ENCODE measurements at regions not wholly inside any gene's neighbourhood (a gene's known extent, or its start where the extent isn't known, plus 50 kb on each side); places are given as distances from the start of the nearest gene placed in this dataset.

DNA sequence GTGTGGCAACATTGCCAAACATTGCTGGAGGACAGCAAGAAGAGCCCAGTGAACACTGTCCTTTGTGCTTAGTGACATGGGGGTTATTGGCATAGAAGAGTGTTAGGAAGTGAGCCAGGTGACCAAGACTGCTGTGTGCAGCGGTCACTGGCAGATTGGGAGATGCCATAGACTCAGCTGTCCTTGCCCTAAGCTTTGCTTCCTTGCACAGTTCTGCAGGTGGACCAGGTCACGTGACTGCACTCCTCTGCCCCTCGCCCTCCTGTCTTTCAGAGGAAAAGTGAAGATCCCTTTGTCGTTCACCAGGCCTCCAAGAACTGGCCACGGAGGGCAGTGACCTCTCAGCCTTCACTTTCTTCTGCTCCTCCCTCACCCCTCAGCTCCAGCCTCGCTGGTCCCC lies 215.6 kb upstream of the SMIM21 start:
- Histone ChIP-seq H3K9me3 (ENCODE audit: insufficient read depth, low read depth, low read length) (no peaks in the 10 kb centered on the region), H3K27me3 (ENCODE audit: insufficient read depth, low read length) (no peaks in the 10 kb centered on the region), H3K4me1 (ENCODE audit: insufficient read depth, low read length) (peaks cover 14% of the 10 kb centered on the region), H3K4me3 (ENCODE audit: low read length) (no peak overlapping the region), H3K27ac (ENCODE audit: low read depth, low read length) (no peak overlapping the region), H3K36me3 (ENCODE audit: insufficient read depth, low read length) (no peaks in the 10 kb centered on the region), H3K9ac (ENCODE audit: low read depth, low read length) (no peak overlapping the region)
- WGBS: 94% methylated on average over 6 of the region's 6 CpGs

DNA sequence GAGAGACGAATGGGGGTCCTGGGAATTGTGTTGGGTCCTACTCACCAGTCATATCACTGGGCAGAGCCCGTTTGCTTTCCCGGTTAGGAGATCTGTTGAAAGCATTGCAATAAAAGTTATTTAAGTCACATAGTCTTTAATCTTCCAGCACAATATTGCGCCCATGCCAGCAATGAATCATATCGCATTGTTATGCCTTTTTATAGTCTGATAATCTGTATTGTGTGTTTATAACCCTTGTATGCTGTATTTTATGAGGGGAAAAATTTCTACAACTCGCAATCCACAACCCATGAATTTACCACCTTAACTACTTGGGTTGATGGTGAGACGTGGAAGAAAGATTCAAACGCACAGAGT lies 211.9 kb upstream of the SMIM21 start:
- WGBS: 91% methylated on average over 4 of the region's 8 CpGs
- H3K9ac ChIP-seq (ENCODE audit: low read depth, low read length): no peak overlapping the region

DNA sequence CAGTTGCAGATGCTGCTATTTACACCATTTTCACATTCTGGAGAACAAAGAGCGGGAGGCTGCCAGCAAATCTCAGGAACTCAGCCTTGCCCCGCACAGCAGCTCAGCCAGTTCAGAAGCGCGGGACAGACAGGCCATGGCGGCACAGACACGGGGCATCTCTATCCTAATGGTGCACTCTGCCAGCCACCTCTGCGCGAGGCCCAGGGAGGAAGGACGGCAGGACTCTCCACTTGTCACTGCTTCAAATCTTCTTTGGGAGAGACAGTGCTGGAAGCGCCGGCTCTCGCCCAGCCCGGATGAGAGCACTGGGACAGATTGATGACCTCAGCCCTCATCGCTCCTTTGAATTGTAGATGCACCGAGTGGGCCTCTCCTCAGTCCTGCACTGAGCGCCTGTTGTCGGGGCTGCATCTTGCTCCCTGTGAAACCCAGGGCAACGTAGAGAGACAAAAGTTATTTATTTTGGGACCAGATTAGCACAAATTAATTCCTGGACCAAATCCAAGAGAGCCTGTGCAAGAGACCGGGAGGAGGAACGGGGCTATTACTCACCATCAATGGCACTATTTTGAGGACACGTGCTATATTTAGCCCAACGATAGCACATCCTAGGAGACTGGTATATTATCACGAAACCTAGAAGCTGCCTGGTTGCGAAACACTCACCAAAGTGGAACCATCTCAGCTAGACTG lies 211.4 kb upstream of the SMIM21 start:
- Histone ChIP-seq H3K36me3 (ENCODE audit: insufficient read depth, low read length) (no peaks in the 10 kb centered on the region), H3K27ac (ENCODE audit: low read depth, low read length) (peak overlapping the region; percentile 68; the same call in 1 of the 2 replicates)

More for the DNA sequence above, 211.9 kb upstream of the SMIM21 start:
- no peaks in the 10 kb centered on the region for H3K36me3 ChIP-seq (ENCODE audit: insufficient read depth, low read length)
- H3K4me1 ChIP-seq (ENCODE audit: insufficient read depth, low read length): peaks cover 17% of the 10 kb centered on the region
- no peaks in the 10 kb centered on the region for H3K9me3 ChIP-seq (ENCODE audit: insufficient read depth, low read depth, low read length)
- H3K27me3 ChIP-seq (ENCODE audit: insufficient read depth, low read length): no peaks in the 10 kb centered on the region
- no peak overlapping the region for H3K27ac ChIP-seq (ENCODE audit: low read depth, low read length)
- H3K4me3 ChIP-seq (ENCODE audit: low read length): no peak overlapping the region

DNA sequence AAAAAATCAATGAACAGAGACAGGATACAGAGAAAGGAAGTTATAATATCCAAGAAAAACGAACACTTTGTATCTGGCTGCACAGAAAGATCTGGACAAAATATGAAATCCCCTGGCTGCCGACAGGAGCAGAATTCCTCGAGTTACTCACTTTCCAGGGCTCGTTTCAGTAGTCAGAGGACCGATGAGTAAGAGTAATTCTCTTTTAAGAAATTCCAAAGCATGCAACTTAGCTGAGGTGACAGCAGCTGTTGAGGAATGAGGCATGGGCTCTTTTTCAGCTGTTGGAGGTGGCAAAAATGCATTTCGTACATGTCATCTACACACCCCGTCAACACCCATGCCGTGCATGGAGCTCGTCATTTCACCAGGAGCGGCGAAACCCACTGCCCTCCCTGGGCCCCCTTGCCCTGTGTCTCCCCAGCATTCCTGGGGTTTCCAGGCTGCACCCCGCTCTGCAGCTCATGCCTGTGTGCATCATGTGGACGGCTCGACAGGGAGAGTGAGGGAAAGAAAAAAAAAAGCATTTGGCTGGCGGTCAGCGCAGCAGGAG lies 210.8 kb upstream of the SMIM21 start:
- Histone ChIP-seq H3K27ac (ENCODE audit: low read depth, low read length) (no peak overlapping the region), H3K4me3 (ENCODE audit: low read length) (peak overlapping the region; percentile 42), H3K4me1 (ENCODE audit: insufficient read depth, low read length) (peaks cover 17% of the 10 kb centered on the region), H3K27me3 (ENCODE audit: insufficient read depth, low read length) (no peaks in the 10 kb centered on the region), H3K9ac (ENCODE audit: low read depth, low read length) (peak overlapping the region; percentile 65), H3K36me3 (ENCODE audit: insufficient read depth, low read length) (no peaks in the 10 kb centered on the region), H3K9me3 (ENCODE audit: insufficient read depth, low read depth, low read length) (no peaks in the 10 kb centered on the region)
- WGBS: 37% methylated on average over 16 of the region's 16 CpGs

More for the DNA sequence above, 211.4 kb upstream of the SMIM21 start:
- 23% methylated on average over 24 of the region's 24 CpGs for WGBS
- Histone ChIP-seq H3K9me3 (ENCODE audit: insufficient read depth, low read depth, low read length) (no peaks in the 10 kb centered on the region), H3K9ac (ENCODE audit: low read depth, low read length) (peak overlapping the region; percentile 65), H3K4me3 (ENCODE audit: low read length) (peak overlapping the region; percentile 42), H3K4me1 (ENCODE audit: insufficient read depth, low read length) (peaks cover 17% of the 10 kb centered on the region), H3K27me3 (ENCODE audit: insufficient read depth, low read length) (no peaks in the 10 kb centered on the region)

DNA sequence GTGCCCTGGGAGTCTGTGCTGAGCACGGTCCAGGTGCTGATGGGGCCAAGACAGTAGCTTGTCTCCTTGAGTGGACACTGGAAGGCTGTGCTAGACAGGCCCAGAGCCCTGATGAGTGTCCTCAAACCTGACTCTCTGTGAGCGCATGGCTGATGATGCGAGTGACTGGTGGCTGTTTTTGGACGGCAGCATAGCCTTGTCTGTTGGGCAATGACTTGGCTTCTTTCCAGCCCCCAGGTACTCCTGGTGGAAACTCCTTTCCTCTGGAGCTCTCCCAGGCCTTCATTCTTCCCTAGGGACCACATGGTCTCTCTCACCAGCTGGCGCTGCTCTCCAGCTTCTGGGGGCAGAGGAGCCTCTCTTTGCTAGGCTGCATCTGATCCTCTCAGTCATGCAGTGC lies 207.6 kb upstream of the SMIM21 start:
- Histone ChIP-seq H3K9ac (ENCODE audit: low read depth, low read length) (no peak overlapping the region), H3K4me3 (ENCODE audit: low read length) (no peak overlapping the region), H3K36me3 (ENCODE audit: insufficient read depth, low read length) (no peaks in the 10 kb centered on the region), H3K27ac (ENCODE audit: low read depth, low read length) (no peak overlapping the region), H3K9me3 (ENCODE audit: insufficient read depth, low read depth, low read length) (no peaks in the 10 kb centered on the region), H3K4me1 (ENCODE audit: insufficient read depth, low read length) (peaks cover 17% of the 10 kb centered on the region), H3K27me3 (ENCODE audit: insufficient read depth, low read length) (no peaks in the 10 kb centered on the region)
- WGBS: 97% methylated on average over 5 of the region's 5 CpGs

DNA sequence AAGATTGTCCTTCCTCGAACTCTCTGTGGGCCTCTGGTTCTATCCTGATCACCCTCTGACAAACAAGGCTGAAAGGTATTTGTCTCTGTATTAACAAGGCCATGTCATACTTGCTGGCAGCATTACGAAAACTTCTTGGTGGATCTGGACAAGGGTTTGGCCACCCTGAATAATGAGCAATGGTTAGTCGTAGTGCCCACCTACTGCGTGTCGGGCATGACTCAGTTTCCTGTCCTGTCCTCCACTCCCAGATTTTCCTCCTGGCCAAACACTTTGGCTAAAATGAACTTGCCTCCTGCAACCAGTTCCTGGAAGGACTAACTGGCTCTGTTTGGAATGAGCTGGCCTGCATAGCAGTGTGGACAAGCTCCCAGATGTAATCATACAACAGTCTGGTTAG lies 198.5 kb upstream of the SMIM21 start:
- no peak overlapping the region for H3K9ac ChIP-seq (ENCODE audit: low read depth, low read length)
- WGBS: 97% methylated on average over 5 of the region's 5 CpGs
- no peaks in the 10 kb centered on the region for H3K27me3 ChIP-seq (ENCODE audit: insufficient read depth, low read length)
- 0 out of 2 replicates have a peak, but pooled peaks cover 3% of the 10 kb centered on the region for H3K9me3 ChIP-seq (ENCODE audit: insufficient read depth, low read depth, low read length)
- no peaks in the 10 kb centered on the region for H3K4me1 ChIP-seq (ENCODE audit: insufficient read depth, low read length)
- H3K4me3 ChIP-seq (ENCODE audit: low read length): no peak overlapping the region
- no peaks in the 10 kb centered on the region for H3K36me3 ChIP-seq (ENCODE audit: insufficient read depth, low read length)
- no peak overlapping the region for H3K27ac ChIP-seq (ENCODE audit: low read depth, low read length)

DNA sequence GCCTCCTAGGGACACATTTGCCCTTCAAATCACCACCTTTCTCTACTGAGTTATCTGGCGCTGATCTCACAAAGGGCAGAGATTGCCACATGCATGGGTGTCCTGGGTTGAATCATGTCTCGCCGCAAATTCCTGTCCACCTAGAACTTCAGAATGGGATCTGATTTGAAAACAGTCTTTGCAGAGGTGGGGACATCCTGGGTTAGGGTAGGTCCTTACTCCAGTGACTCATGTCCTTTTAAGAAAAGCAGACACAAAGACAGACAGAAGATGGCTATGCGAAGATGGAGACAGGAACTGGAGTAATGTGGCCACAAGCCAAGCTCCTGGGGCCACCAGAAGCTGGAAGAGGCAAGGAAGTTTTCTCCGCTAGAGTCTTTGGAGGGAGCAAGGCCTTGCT lies 197.4 kb upstream of the SMIM21 start:
- Histone ChIP-seq H3K36me3 (ENCODE audit: insufficient read depth, low read length) (no peaks in the 10 kb centered on the region), H3K9ac (ENCODE audit: low read depth, low read length) (no peak overlapping the region), H3K27me3 (ENCODE audit: insufficient read depth, low read length) (no peaks in the 10 kb centered on the region), H3K4me3 (ENCODE audit: low read length) (no peak overlapping the region), H3K9me3 (ENCODE audit: insufficient read depth, low read depth, low read length) (0 out of 2 replicates have a peak, but pooled peaks cover 3% of the 10 kb centered on the region), H3K27ac (ENCODE audit: low read depth, low read length) (no peak overlapping the region), H3K4me1 (ENCODE audit: insufficient read depth, low read length) (no peaks in the 10 kb centered on the region)
- WGBS: 98% methylated on average over 5 of the region's 5 CpGs

DNA sequence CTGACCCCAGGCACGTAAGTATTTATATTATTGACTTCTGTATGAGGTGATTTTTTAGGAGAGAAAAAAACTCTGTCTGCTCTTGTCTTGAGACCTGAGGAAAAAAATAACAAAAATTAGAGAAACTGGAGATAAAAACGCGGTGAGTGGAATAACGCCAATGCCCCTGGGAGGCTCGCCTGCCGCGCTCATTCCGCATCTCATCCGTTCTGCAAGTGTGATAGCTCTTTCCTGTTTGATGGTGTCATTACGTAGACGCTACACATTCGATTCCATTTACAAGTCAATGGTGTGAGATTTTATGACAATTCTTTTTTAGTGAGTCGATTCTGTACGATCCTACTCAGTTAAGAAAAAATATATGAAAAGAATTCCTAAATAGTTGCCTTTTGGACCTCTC lies 194.3 kb upstream of the SMIM21 start:
- no peaks in the 10 kb centered on the region; the same call in 1 of the 2 replicates for H3K4me1 ChIP-seq (ENCODE audit: insufficient read depth, low read length)
- WGBS: 98% methylated on average over 12 of the region's 14 CpGs
- no peaks in the 10 kb centered on the region for H3K9me3 ChIP-seq (ENCODE audit: insufficient read depth, low read depth, low read length)
- no peak overlapping the region for H3K9ac ChIP-seq (ENCODE audit: low read depth, low read length)
- no peak overlapping the region for H3K27ac ChIP-seq (ENCODE audit: low read depth, low read length)
- no peaks in the 10 kb centered on the region for H3K36me3 ChIP-seq (ENCODE audit: insufficient read depth, low read length)
- H3K27me3 ChIP-seq (ENCODE audit: insufficient read depth, low read length): no peaks in the 10 kb centered on the region
- no peak overlapping the region for H3K4me3 ChIP-seq (ENCODE audit: low read length)

DNA sequence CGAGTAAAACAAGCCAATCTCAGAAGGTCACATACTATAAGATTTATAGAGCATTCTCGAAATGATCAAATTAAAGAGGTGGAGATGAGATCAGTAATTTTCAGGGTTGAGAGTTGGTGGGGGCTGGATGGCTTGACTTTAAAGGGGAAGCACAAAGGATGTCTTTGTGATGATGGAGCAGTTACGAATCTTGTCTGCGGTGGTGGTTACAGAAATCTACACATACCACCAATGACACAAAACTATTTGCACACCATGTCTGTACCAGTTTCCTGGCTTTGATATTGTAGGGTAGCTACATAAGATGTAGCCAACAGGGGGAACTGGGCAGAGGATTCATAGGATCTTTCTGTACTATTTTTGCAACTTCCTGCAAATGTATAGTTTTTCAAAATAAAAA lies 190.6 kb upstream of the SMIM21 start:
- Histone ChIP-seq H3K4me3 (ENCODE audit: low read length) (no peak overlapping the region), H3K27ac (ENCODE audit: low read depth, low read length) (no peak overlapping the region), H3K36me3 (ENCODE audit: insufficient read depth, low read length) (no peaks in the 10 kb centered on the region), H3K4me1 (ENCODE audit: insufficient read depth, low read length) (no peaks in the 10 kb centered on the region; the same call in 1 of the 2 replicates), H3K9me3 (ENCODE audit: insufficient read depth, low read depth, low read length) (no peaks in the 10 kb centered on the region), H3K27me3 (ENCODE audit: insufficient read depth, low read length) (no peaks in the 10 kb centered on the region), H3K9ac (ENCODE audit: low read depth, low read length) (no peak overlapping the region)
- WGBS: 96% methylated on average over 2 of the region's 4 CpGs

DNA sequence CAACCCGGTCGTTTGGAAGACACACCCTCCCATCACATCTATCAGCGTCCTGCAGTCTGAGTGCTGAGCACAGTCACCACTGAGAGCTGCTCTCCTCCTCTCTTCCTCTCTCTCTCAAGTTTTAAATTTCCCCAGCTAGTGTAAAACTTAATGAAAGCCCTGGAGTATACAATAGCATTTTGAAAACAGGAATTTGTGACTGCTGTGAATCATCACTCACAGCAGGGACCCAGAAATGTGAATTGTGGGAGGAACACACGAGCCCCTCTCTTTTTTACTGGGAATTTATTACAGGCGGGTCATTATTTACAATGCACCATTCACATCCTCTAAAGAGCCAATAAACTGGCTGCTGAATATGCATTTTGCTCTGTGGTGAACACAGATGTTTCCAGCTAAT lies 185.0 kb upstream of the SMIM21 start:
- Histone ChIP-seq H3K27me3 (ENCODE audit: insufficient read depth, low read length) (no peaks in the 10 kb centered on the region), H3K9ac (ENCODE audit: low read depth, low read length) (no peak overlapping the region), H3K27ac (ENCODE audit: low read depth, low read length) (no peak overlapping the region), H3K9me3 (ENCODE audit: insufficient read depth, low read depth, low read length) (no peaks in the 10 kb centered on the region), H3K4me1 (ENCODE audit: insufficient read depth, low read length) (peaks cover 6% of the 10 kb centered on the region), H3K4me3 (ENCODE audit: low read length) (no peak overlapping the region), H3K36me3 (ENCODE audit: insufficient read depth, low read length) (no peaks in the 10 kb centered on the region)
- WGBS: 29% methylated on average over 5 of the region's 5 CpGs

DNA sequence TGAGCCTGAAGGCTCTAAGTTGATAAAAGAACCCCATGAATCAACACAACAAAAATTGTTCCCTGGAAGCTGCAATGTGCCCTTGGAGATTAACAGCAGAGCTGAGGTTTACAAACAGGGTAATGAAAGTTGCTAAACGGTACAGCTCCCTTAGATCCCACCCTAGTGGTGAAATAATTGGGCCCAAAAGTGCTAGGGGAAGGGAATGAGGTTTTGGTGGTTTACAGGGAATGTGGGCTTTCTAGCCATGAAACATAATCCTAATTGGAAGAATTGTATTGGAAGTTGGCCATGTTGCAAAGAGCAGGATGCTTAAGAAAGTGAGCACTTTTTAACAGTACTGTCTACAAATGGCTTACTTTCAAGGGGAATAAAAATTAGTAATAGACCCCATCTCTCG lies 180.2 kb upstream of the SMIM21 start:
- no peaks in the 10 kb centered on the region for H3K36me3 ChIP-seq (ENCODE audit: insufficient read depth, low read length)
- no peak overlapping the region for H3K27ac ChIP-seq (ENCODE audit: low read depth, low read length)
- no peaks in the 10 kb centered on the region for H3K9me3 ChIP-seq (ENCODE audit: insufficient read depth, low read depth, low read length)
- 82% methylated on average over 2 of the region's 2 CpGs for WGBS
- H3K27me3 ChIP-seq (ENCODE audit: insufficient read depth, low read length): no peaks in the 10 kb centered on the region
- H3K4me3 ChIP-seq (ENCODE audit: low read length): no peak overlapping the region
- peaks cover 6% of the 10 kb centered on the region; the same call in 1 of the 2 replicates for H3K4me1 ChIP-seq (ENCODE audit: insufficient read depth, low read length)
- no peak overlapping the region for H3K9ac ChIP-seq (ENCODE audit: low read depth, low read length)
